ENCODE measurements at regions not wholly inside any gene's neighbourhood (a gene's known extent, or its start where the extent isn't known, plus 50 kb on each side); places are given as distances from the start of the nearest gene placed in this dataset.

DNA sequence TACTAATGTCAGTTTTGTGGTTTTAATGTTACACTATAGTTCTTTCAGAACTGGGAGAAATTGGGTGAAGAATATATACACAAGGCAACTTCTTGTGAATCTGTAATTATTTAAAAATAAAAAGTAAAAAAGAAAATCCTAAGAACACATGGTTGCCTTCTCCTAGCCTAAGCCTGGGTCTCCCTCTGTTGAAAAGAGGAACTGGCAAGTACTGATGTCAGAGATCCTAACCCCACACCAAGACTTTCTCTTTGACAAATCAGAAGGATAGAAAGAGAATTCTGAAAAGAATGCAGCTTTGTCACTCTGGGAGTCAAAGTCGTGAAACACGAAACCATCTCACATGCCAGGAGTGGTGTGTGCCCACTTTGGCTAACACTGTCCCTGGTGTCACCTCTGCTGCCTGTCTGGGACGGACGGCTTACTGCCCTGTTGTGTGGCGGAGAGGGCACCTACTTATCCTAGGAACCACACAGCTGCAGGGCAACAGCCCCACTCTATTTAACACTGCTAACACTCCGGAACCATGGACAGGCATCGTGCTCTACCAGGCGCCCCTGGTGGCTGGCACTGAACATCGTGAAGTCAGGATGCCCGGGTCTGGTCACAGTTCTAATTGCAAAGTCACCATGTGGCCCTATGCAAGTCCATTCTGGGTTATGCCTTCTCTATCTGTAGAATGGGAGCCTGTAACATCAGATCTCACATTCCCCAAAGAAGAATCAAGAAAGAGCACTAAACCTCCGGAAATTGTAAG, 108.7 kb upstream of the CD82 start:
- TF ChIP-seq CTCF (IDR thresholded peaks at IDR 0.05) (no peak), POLR2AphosphoS5 (IDR thresholded peaks at IDR 0.05) (no peak), POLR2A (IDR thresholded peaks at IDR 0.05) (no peak)

Data from suprapubic skin (tissue), 4 donors.